ENCODE measurements at regions not wholly inside any gene's neighbourhood (a gene's known extent, or its start where the extent isn't known, plus 50 kb on each side); places are given as distances from the start of the nearest gene placed in this dataset.

DNA sequence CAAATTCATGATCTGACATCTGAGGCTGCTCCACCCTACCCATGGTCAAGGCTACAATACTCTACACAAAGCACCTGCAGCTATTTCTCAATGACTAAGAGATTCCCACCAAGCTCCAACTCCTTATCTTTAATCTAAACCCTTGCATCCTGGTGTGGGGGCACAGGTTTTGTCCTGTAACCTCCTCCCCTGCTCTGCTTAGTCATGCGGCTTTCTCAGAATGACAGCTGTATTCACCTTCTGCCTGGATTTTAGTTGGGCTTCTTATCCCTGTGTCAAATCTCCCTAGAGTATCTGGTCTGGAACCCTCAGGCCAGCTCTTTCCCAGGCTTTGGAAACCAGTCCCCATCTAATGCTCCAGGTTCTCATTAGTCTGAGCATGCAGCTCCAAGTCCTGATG is 159.0 kb downstream of the BARHL2 start:
- Mint-ChIP-seq H3K36me3 (ENCODE audit: insufficient read depth in 1 of 3, low read depth in 3 of 3) (no peaks in the 10 kb centered on the region), H3K4me1 (peaks cover 48 to 51% of the 10 kb centered on the region in 2 experiments), H3K9me3 (no peaks in the 10 kb centered on the region; a peak in 2 of 5 replicates), H3K4me3 (no peak overlapping the region), H3K27me3 (ENCODE audit: low read depth) (peaks cover 86% of the 10 kb centered on the region), H3K27ac (no peak overlapping the region)
- Histone ChIP-seq H3K23ac (ENCODE audit: insufficient read length, low read depth, low read length) (no peak overlapping the region), H4K5ac (ENCODE audit: insufficient read length, low read depth, low read length) (no peak overlapping the region), H3K4me1 (ENCODE audit: insufficient read depth, low read length) (peaks cover 4% of the 10 kb centered on the region; the same call in 1 of the 2 replicates), H3K9ac (ENCODE audit: extremely low read depth, insufficient read length, low read length) (no peak overlapping the region), H3K56ac (ENCODE audit: insufficient read length, low read depth, low read length) (no peak overlapping the region), H3K4me2 (ENCODE audit: insufficient read depth, insufficient read length, low read length) (no peak overlapping the region), H4K91ac (ENCODE audit: insufficient read length, low read depth, low read length) (no peak overlapping the region), H2BK12ac (ENCODE audit: insufficient read length, low read depth, low read length) (no peak overlapping the region), H3T11ph (ENCODE audit: low read length) (no peak overlapping the region), H2BK5ac (ENCODE audit: insufficient read length, low read length) (no peak overlapping the region), H2AK5ac (ENCODE audit: insufficient read length, low read length) (no peak overlapping the region), H2BK15ac (ENCODE audit: low read depth, low read length) (no peak overlapping the region), H4K20me1 (ENCODE audit: control insufficient read depth, insufficient read depth, insufficient read length) (no peaks in the 10 kb centered on the region), H3K79me1 (ENCODE audit: insufficient read depth, low read depth, low read length, poor library complexity, severe bottlenecking) (no peaks in the 10 kb centered on the region), H2BK120ac (ENCODE audit: low read depth, low read length, poor library complexity, severe bottlenecking) (no peak overlapping the region), H3K9me3 (ENCODE audit: control insufficient read depth, low read depth, low read length) (no peaks in the 10 kb centered on the region), H3K14ac (ENCODE audit: insufficient read depth, low read length) (no peak overlapping the region), H3K79me2 (ENCODE audit: insufficient read depth, low read length) (no peaks in the 10 kb centered on the region), H4K8ac (replicated peaks; ENCODE audit: insufficient read length, low read depth, low read length) (no peak overlapping the region), H3K4ac (ENCODE audit: low read depth, low read length) (no peak overlapping the region), H3K27me3 (ENCODE audit: insufficient read depth, low read length) (peaks cover 15% of the 10 kb centered on the region; the same call in 1 of the 2 replicates), H3K27ac (ENCODE audit: insufficient read length, low read depth, low read length) (no peak overlapping the region), H2AFZ (ENCODE audit: low read length) (no peak overlapping the region), H3K23me2 (ENCODE audit: insufficient read length, low read depth, low read length, poor library complexity, severe bottlenecking) (no peaks in the 10 kb centered on the region), H3K18ac (ENCODE audit: insufficient read length, low read depth, low read length) (no peak overlapping the region), H2BK20ac (ENCODE audit: low read depth, low read length, poor library complexity, severe bottlenecking) (no peak overlapping the region)
- DNase-seq, result no peak
- no CpG with 5 or more reads among the region's 1 CpG for WGBS (ENCODE audit: extremely low coverage, insufficient read length, low lambda C conversion rate)
- TF ChIP-seq, protein P1, sequence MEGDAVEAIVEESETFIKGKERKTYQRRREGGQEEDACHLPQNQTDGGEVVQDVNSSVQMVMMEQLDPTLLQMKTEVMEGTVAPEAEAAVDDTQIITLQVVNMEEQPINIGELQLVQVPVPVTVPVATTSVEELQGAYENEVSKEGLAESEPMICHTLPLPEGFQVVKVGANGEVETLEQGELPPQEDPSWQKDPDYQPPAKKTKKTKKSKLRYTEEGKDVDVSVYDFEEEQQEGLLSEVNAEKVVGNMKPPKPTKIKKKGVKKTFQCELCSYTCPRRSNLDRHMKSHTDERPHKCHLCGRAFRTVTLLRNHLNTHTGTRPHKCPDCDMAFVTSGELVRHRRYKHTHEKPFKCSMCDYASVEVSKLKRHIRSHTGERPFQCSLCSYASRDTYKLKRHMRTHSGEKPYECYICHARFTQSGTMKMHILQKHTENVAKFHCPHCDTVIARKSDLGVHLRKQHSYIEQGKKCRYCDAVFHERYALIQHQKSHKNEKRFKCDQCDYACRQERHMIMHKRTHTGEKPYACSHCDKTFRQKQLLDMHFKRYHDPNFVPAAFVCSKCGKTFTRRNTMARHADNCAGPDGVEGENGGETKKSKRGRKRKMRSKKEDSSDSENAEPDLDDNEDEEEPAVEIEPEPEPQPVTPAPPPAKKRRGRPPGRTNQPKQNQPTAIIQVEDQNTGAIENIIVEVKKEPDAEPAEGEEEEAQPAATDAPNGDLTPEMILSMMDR (conservative IDR thresholded peaks at IDR 0.05), result no peak
